ENCODE measurements at regions not wholly inside any gene's neighbourhood (a gene's known extent, or its start where the extent isn't known, plus 50 kb on each side); places are given as distances from the start of the nearest gene placed in this dataset.

GRCh38 chr13:44086389-44086788 is 206.7 kb downstream of the LACC1 start:
- ChIA-PET CTCF (ENCODE audit: low intra/inter-chr PET ratio, low total read pairs) (no interaction called here), POLR2A (no interaction called here)
- no peak for ATAC-seq
- no peak overlapping the region for H3K4me2 ChIP-seq (ENCODE audit: low read depth, low read length)
- H3K79me2 ChIP-seq (ENCODE audit: insufficient read depth, low read length): no peaks in the 10 kb centered on the region
- 3% methylated on average over 1 of the region's 1 CpG for WGBS (ENCODE audit: low lambda C conversion rate)
- H3K9ac ChIP-seq (ENCODE audit: insufficient read depth, low read depth, low read length): no peak overlapping the region
- H2AFZ ChIP-seq (ENCODE audit: low read length): no peak overlapping the region
- no peak for FAIRE-seq
- in situ Hi-C loops (cut with HindIII; ENCODE audit: extremely low pct_ligation_motif_present, low pct_unique_long_range_greater_than_20kb) (no loop called here), intact Hi-C loops (cut with micrococcal nuclease; ENCODE audit: unreplicated experiment) (no loop called here)
- BruUV-seq (replicated peaks): no TSS peak
- no peak overlapping the region for H3K4me3 ChIP-seq (replicated peaks in 1 of 3; ENCODE audit: insufficient read depth in 1 of 3, low read depth in 2 of 3, low read length in 3 of 3)
- no peak overlapping the region for H3K27ac ChIP-seq (ENCODE audit: extremely low read length, insufficient read depth, low read length)
- no peak for DNase-seq (ENCODE audit: low spot score)
- no peaks in the 10 kb centered on the region for H3K36me3 ChIP-seq (replicated peaks in 1 of 2; ENCODE audit: control insufficient read depth in 1 of 2, insufficient read depth in 2 of 2, low read length in 2 of 2)
- no peaks in the 10 kb centered on the region for H3K27me3 ChIP-seq (ENCODE audit: control insufficient read depth in 1 of 2, insufficient read depth in 2 of 2, low read length in 2 of 2)
- H3K9me3 ChIP-seq (ENCODE audit: low read length): no peaks in the 10 kb centered on the region
- no peaks in the 10 kb centered on the region for H4K20me1 ChIP-seq (ENCODE audit: insufficient read depth, low read length)
- H3K4me1 ChIP-seq (ENCODE audit: insufficient read depth, low read length): no peaks in the 10 kb centered on the region
- TF ChIP-seq BCL3 (CRISPR knock-in tag; IDR thresholded peaks at IDR 0.05) (no peak), ZC3H13 (CRISPR knock-in tag; IDR thresholded peaks at IDR 0.05) (no peak), ZNF354B (CRISPR knock-in tag; IDR thresholded peaks at IDR 0.05) (no peak), TRIM24 (CRISPR knock-in tag; IDR thresholded peaks at IDR 0.05) (no peak), SALL1 (CRISPR knock-in tag; IDR thresholded peaks at IDR 0.05) (no peak), ETV5 (CRISPR knock-in tag; IDR thresholded peaks at IDR 0.05; ENCODE audit: borderline replicate concordance) (no peak), ZKSCAN8 (CRISPR knock-in tag; IDR thresholded peaks at IDR 0.05; ENCODE audit: borderline replicate concordance) (no peak), ZNF318 (CRISPR knock-in tag; IDR thresholded peaks at IDR 0.05) (no peak), ZNF441 (CRISPR knock-in tag; IDR thresholded peaks at IDR 0.05; ENCODE audit: borderline replicate concordance) (no peak), SIN3A (IDR thresholded peaks at IDR 0.05; ENCODE audit: borderline replicate concordance, low read depth, low read length) (no peak), ZNF605 (CRISPR knock-in tag; IDR thresholded peaks at IDR 0.05) (no peak), ZNF143 (CRISPR knock-in tag; IDR thresholded peaks at IDR 0.05) (no peak), ZBTB26 (CRISPR knock-in tag; IDR thresholded peaks at IDR 0.05; ENCODE audit: borderline replicate concordance) (no peak)
